NCI-H2196 treated with DMSO at 0.1 percent for 48 hours (cell line): ENCODE measurements at regions not wholly inside any gene's neighbourhood (a gene's known extent, or its start where the extent isn't known, plus 50 kb on each side); places are given as distances from the start of the nearest gene placed in this dataset.

Experiments used
- DNase-seq: peaks from one replicate; lab custom pipeline; 2025; ENCODE audit not compliant: unreplicated experiment; lab: John Stamatoyannopoulos, UW

DNA sequence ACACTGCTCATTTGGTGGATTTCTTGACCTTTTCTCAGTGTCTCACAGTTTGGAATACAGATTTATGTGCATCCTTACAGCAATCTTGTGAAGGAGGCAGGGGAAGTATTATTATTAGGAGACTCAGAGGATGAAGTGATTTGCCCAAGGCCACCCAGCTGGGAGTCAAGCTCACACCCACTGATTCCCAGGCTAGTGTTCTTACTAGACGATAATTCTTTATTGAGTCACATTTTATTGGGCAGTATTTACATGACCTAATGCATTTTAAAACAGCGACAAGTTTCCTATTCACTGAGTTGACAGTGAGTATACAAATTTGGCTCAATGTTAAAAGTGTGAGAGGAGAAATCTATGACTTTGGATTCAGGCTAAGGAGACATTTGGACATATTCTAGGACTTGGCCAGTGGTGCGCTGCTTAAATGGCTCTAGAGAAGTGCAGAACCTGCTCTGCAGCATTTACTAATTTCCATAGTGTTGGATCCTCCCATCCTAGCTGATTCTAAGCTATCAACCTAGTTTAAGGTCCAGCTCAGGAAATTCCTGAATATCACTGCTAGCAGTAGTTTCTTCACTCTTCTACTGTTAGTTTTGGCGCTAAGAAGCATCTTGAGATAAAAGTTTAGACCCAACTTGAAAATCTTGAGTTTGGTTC lies 199.3 kb downstream of the MTX2 start:
- DNase-seq, result no peak

DNA sequence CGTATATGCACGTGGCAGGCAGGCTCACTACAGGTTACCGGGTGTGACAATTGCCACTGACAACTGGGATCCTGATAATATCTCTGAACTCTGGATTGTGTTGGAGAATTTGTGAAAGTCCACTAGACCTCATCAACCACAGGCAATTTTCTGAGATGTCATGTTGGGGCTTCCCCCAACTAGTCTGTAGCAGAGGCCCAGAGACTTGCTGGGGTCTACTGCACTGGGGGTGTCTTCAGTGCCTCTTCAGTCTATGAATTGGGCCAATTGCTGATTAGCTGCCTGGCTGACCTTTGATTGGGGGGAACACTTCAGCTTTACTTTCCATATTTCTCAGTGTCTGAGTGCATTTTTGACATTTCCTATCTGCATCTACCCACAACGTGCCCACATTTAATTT lies 201.5 kb downstream of the MTX2 start:
- DNase-seq, result no peak

DNA sequence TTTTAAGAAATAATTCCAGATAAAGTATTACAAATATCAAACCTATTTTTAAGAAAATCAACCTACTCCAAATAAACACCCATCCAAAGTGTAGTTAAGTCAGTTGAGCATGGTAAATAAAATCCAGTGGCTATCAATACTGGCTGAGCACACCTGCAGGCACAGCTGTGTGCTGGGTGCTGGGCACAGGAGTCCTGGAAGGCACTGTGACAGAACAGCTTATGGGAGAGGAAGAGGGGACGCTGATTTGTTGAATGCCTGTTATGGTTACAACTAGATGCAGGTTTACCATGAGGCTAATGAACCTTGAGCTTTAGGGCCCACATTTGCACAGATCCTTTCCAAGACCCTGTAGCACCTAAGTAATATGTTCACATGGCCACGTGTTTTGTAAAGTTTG lies 202.7 kb downstream of the MTX2 start:
- DNase-seq, result no peak

DNA sequence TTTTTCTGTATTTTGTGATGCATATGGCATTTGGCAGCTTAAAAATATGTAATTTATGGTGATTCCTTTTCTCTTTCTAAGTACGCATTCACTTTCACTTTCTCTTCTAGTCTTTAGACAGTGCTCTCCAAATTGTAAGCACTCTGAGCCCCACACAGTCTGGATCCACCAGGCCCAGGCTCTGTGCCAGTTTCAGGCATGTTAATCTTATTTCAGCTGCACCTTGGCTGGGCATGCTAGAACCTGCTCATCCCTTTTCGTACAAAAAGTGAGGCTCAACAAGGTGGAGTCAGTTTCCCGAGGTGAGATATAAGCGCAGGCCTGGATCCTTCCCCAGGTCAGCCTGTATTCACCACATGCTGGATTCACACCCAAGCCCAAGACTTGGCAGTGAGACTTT lies 203.9 kb downstream of the MTX2 start:
- peak; percentile 83 for DNase-seq

DNA sequence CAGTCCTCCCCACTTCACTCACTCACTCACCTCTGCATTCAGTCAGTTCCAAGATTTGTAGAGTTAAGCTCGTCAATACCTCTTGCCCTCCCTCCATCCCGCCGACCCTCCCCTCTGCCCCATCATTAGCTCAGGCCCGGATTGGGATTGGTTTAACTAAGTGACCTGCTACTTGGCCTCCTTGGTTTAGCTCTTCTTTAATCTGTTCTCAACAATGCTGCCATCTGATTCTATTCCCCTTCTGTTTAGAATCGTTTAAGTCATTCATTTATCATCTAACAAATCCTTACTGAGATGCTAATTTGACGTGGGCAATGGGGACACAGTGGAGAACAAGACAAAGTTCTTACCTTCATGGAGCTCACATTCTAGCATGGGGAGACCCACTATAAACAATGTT lies 204.6 kb downstream of the MTX2 start:
- no peak for DNase-seq

DNA sequence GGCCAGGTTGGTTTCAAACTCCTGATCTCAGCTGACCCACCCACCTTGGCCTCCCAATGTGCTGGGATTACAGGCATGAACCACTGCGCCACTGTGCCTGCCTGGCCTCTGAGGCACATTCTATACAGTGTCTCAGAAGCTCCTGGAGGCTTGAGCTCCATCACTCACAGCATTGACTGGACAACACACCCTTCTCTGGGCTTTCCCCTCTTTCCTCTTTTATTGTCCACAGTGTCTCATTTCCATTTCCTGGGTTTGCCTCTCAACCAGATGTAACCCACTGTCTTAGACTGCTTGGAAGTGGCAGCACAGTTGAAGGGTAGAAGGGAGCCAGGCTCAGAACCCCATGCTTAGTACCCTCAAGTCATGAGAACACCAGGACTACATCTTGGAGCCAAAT lies 208.1 kb downstream of the MTX2 start:
- DNase-seq, result no peak

DNA sequence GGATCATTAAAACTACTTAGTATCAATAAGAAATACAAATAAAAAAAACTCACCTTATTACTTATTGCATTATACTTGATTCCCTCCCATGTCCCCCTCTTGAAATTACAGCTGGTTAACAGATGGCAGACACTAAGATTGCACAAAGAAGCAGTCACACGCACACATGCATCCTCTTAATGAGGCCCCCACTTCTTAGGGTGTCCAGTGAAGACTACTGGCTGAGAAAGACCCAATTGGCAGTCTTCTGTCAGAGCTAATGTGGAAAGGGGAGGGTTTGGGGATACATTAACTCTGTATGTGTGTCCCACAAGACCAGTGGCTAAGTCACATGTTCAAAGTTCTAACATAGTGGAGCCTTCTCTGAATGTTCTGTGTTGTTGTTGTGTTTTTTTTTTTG lies 210.7 kb downstream of the MTX2 start:
- no peak for DNase-seq

DNA sequence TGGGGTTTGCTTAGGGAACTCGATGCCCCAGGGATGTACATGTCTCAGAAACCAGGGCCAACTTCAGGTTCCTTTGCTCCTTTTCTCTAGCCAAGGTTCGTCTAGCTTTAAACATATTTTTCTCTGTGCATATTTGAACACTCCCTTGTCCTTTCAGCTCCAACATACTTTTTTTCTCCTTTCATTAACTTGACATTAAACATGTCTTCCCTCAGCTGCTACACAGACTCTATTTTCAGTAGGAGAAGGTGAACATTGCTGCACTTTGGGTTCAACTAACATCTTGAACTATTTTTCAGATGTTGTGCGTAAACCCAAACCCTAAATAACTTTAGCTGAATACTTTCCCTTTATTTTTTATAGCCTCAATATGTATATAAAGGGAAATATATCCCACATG lies 212.9 kb downstream of the MTX2 start:
- DNase-seq, result no peak

DNA sequence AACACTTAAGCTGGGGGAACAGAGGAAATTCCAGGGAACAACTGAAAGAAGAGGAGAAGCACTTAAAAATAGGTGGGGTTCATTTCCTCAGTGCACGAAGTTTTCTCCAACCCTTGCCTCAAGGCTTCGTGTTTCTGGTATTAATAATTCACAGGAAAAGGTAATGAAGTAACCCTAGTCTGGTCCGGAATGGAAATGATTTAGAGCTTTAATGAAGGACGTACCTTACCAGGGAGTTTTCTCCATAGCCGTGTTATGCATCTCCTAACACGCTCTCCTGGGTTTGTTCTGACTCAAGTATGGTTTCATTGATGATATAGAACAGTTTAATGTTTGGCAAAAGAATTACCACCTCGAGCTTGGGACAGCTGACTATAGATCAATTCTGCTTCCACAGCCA lies 214.2 kb downstream of the MTX2 start:
- no peak for DNase-seq

DNA sequence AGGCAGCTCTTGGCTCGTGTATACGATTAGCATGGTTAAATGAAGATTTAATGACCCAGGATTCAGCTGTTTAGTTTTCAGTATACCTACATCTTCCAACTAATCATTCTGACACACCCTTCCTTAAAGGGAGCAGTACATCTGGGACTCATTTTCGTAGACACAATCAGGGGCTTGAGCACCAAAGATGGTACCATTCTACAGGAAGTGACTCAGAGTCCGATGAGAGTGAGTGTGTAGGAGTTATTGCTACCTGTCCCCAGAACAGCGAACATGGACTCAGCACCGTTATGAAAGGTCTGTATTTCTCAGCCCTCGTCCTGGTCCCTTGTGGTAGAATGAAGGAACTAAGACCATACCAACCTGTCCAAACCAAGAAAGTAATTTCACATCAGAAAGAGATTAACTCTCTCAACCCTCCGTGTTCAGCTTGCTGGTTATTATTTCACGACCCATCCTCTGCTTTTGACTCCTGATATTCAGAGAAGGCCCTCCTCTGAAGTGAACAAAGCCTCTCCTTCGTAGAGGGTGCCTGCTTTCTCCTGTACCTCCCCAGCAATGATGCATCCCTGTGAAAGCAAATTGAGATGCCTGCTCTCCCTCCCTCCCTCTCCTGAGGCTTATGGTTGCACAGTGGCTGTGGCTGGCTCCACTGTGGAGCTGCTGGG lies 214.8 kb downstream of the MTX2 start:
- DNase-seq, result no peak

DNA sequence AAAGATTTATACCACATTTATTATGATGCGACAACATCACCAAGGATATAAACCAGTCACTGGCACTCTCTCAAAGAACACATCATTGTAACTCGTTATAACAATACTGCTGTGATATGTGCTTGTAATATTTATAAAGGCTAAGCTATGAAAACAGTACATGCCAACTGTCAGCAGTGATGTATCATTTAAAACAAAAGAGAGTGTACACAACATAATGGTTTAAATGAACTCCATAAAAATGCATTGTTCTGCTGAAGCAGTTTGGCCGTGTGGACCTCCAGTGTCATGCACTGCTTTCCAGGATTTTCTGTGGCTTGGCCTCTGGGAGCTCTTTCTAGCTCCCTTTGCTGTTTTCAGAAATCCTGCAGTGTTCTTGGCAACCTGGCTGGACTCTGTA lies 215.6 kb downstream of the MTX2 start:
- no peak for DNase-seq

DNA sequence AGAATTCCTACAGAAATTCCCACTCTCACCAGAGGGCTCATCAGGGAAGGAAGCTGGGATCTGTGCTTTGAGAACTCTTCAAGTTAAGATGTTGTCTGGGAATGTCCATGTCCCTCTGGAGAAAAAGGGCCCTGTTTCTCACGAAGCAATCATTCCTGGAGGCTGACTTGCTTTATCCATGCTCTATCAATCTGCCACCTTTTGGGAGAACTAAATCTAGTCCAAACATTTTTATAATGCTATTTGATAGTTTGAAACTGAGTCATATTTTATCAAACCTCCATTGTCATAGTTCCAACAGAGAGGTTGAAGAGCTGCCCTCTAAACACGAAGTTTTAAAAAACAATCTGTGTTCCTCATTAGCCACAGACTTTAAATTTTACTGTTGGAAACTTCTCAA lies 219.2 kb downstream of the MTX2 start:
- no peak for DNase-seq

DNA sequence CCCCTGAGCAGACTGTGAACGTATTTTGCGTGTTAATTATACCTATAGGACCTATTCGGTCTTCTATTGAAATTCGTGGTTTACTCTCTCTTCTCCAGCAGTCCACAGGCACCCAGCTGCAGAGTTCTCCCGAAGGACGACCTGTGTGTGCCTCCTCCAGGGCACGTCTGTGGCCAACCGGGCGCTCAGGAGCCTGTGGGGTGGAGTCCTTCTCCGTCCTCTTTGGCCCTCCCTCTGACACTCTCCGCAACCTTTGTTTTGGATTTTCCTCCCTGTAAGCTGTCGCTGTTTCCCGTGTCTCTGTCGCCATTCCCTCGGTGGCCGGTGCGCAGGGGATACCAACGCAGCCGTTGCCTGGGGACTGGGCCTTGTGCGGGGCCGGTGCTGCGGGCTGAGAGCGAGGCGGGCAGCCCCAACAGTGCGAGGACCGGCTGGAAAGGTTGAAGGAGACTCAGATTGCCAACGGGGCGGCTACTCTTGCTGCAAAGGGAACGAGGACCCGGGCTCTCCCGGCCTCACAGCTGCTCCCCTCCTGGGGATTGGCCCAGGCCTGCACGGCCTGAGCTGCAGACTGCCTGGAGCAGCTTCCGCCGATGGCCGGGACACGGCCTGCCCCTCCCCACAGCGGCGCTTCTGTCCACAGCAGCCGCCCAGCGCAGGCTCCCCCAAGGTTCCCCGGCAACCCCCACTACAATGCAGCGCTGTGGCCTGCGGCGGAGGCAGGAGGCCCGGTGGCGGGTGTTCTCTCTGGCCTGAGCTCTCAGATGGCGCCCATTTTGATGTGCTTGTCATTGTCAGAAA lies 221.0 kb downstream of the MTX2 start:
- DNase-seq, result no peak

DNA sequence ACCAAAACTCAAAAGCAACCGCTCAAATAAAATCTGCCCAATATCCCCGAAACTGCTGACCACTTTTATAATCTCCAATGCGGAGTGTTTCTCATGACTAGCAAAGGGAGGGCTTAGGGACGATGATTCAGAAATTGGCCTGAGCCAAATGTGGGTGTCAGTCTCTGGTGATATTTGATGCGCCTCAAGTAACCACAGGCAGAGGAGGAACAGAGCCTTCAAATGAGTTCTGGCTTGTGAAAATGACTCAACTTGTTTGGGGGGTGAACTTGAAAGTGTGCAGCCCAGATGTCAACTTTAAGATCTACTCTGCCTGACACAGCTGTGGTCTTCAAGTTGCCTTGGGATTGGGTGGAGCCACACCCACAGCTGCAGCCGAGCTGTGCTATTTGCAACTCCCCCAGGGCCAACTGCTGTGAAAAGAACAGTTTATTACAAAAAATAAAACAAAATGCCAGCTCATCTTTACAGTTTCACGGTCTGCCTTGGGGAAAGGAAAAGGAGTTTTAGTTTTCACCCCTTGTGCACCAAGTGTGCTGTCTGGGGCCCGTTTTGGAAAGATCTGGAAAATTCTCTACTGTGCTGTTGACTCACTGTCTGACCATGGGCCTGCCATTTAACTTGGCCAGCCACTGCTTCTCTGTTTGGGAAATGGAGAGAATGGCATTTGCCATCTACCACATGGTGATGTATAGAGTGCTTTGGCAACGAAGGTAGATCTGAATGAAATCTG lies 222.1 kb downstream of the MTX2 start:
- no peak for DNase-seq

DNA sequence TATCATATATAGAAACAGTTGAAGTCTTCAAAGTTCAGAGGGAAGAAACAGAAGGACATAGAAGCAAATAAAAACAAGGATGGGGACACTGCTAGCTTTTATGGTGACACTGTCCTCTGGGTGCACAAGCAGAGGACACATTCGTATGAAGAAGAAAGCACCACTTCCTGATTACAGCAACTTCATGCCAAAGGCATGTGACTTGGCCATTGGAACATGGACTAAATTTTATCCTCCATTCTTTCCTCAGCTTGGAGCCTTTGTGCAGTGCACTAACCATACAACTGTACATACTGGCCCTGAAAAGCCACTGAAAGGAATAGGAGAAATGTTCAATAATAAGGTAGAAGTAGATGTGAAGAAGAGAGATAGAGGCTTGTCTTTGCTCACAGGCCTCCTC lies 223.3 kb downstream of the MTX2 start:
- DNase-seq, result no peak

DNA sequence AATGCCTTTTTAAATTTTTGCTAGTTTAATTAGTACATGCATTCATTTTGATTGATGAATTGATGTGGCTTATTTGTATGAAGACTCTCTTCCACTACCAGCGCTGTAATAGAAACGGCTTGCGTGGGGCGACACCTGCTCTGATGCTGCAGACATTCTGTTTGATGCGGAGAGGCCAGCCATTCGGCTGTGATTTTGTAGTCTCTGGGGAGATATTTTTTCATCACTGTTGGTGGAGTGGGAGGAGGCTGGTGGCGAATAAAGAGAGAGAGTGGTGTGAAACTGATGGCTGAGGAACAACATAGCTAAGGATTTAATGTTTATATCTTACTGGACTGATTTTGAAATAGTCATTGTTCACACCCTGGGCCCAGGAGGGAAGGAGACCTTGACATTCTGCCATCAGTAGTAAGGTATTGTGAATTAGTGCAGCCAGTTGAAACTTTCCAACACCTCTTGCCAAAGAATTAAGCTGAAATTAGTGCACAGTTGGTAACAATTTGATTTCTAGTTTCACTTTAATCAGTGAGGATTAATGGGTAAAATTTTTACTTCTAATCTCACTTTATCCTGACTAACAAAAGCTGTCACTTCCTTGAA lies 224.1 kb downstream of the MTX2 start:
- no peak for DNase-seq

DNA sequence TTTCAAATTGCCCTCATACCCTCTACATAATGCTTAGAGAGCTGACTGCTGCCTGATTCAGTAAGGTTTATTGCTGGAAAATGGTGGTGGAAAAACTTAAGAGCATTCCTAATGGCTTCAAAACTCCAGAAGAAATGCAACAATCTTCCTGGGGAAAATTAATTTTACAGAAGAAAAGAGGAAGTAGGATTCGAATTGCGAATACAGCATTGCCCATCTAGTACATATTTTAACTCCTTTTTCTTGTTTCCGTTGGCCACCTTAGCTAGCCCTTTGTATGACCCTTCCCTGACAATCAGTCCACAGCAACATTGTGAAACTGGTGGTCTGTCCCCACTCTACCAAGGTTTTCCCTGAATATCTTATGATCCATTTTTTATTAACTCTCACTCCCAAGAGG lies 224.7 kb downstream of the MTX2 start:
- no peak for DNase-seq

DNA sequence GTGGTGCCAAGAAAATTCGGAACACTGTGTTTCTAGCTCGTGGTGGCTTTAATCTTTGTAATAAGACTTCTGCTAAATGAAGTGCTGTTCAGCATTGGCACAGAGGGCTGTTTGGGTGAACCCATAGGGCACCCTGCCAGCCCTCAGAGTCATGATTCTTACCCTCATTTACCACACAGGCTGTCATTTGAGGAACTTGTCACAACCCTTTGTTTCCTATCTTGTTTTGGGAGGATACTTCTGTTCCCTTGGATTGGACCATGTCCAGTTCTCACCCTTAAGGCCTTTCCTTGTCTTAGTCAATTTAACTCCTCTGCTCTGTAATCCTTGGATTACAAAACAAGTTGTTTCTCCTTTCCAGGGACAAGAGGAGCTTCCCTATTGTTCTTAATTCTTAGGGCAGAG lies 225.7 kb downstream of the MTX2 start:
- DNase-seq, result no peak

DNA sequence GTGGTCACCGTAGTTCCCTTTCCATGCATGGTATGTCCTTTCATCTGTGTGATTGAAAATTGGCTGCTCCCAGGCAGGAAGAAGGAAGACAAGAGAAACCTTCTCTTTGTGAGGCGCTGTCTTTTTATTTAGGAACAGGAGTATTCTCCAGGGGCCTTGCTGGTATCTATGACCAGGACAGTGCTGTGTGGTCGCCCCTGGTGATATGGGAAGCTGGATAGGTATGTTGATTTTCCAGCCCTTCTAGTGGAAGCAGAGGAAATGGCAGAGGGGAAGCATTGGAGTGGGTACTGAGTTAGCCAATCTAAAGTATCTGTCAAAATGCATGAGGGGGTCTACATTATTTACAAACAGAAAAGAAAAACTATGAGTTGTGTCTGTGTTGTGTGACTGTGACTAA lies 226.6 kb downstream of the MTX2 start:
- DNase-seq, result no peak

DNA sequence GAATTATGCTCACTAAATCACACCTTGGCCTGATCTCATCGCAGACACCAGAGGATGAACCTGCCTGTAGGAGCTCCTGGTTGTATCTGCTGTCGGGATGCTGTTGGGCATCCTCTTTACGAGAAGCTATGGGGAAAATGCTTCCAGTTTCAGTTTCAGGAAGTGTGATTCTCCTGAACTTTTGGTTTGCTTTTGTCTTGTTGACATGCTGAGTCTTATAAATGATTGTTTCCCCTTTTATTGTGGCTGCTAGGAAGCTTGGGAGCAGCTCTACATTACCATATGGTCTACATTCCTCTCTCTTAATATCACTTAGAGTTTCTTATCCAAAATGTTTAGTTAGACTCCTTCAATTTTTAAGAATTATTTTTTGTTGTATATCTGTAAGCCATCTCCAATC lies 227.5 kb downstream of the MTX2 start:
- DNase-seq, result no peak

DNA sequence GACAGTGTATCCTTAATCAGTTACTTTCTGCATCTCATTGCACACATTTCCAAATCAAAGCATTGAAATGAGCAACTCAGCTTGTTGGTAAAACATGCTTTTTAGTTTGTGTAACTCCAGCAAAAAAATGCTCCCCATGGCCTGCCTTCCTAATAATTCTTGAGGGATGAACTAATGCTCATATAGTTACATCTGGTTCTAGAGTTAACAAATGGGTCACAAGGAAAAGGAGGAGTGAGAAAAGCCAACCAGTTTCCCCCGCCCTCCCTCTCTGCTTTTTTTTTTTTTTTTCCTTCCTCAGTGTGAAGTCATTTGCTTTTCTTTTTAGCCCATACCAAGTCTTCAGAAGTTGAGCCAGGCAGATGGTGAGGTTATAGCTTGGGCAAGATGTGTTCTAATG lies 231.7 kb downstream of the MTX2 start:
- DNase-seq, result no peak
